DND-41 (cell line): ENCODE measurements at regions not wholly inside any gene's neighbourhood (a gene's known extent, or its start where the extent isn't known, plus 50 kb on each side); places are given as distances from the start of the nearest gene placed in this dataset.
A peak's percentile ranks its signal among the peaks of the same experiment; 100 is the strongest.

Experiments
- ATAC-seq: fragments of 200-7000 bp; cut with Tn5 transposase; 3 replicates; pipeline ENCODE4 v1.9.1; 2021; ENCODE audit warnings: low read depth; ENCODE audit not compliant: insufficient read depth
- DNase-seq: peaks from one replicate; pipeline ENCODE4 v3.0.0-alpha.2; 2020
- H2AFZ ChIP-seq: 2 replicates; pipeline ENCODE4 v1.6.0; 2012; ENCODE audit warnings: low read depth, low read length
- H3K27ac ChIP-seq: 2 replicates; pipeline ENCODE4 v1.5.1; 2012; ENCODE audit warnings: low read length, inconsistent platforms
- H3K27me3 ChIP-seq: fragments of 200-600 bp; sonication (generic); 2 replicates; pipeline ENCODE4 v1.6.0; 2012; ENCODE audit warnings: low read length, mild to moderate bottlenecking, inconsistent platforms; ENCODE audit not compliant: insufficient read depth, poor library complexity
- H3K36me3 ChIP-seq: 2 replicates; pipeline ENCODE4 v1.5.1; 2012; ENCODE audit warnings: low read length, inconsistent platforms; ENCODE audit not compliant: insufficient read depth
- H3K4me1 ChIP-seq: 2 replicates; pipeline ENCODE4 v1.5.1; 2012; ENCODE audit warnings: mild to moderate bottlenecking, low read length; ENCODE audit not compliant: insufficient read depth
- H3K4me2 ChIP-seq: 2 replicates; pipeline ENCODE4 v1.6.0; 2012; ENCODE audit warnings: mild to moderate bottlenecking, moderate library complexity, low read length, inconsistent platforms; ENCODE audit not compliant: insufficient read depth
- H3K4me3 ChIP-seq, 2 experiments: fragments of 200-600 bp in 1 of 2; shearing (Covaris generic) in 1 of 2; 2 replicates each; pipeline ENCODE4 v1.5.1; 2012 to 2016; ENCODE audit warnings: inconsistent platforms in 2 of 2, low read length in 2 of 2, mild to moderate bottlenecking in 2 of 2, low read depth in 1 of 2, moderate library complexity in 1 of 2
- H3K79me2 ChIP-seq: 2 replicates; pipeline ENCODE4 v1.6.0; 2012; ENCODE audit warnings: low read length, inconsistent platforms; ENCODE audit not compliant: insufficient read depth
- H3K9ac ChIP-seq: 2 replicates; pipeline ENCODE4 v1.6.0; 2012; ENCODE audit warnings: low read depth, mild to moderate bottlenecking, inconsistent platforms, low read length, moderate library complexity
- H3K9me3 ChIP-seq: 2 replicates; pipeline ENCODE4 v1.5.1; 2012; ENCODE audit warnings: low read length, moderate library complexity, mild to moderate bottlenecking, inconsistent platforms; ENCODE audit not compliant: insufficient read depth, severe bottlenecking
- H4K20me1 ChIP-seq: 2 replicates; pipeline ENCODE4 v1.6.0; 2012; ENCODE audit warnings: low read length; ENCODE audit not compliant: insufficient read depth
- CTCF ChIP-seq: IDR thresholded peaks from 2 replicates; pipeline ENCODE4 v1.5.1; 2012; ENCODE audit warnings: borderline replicate concordance, low read length, moderate library complexity, mild to moderate bottlenecking; ENCODE audit not compliant: poor library complexity, severe bottlenecking; ENCODE audit errors: extremely low read depth
- EZH2 ChIP-seq: IDR thresholded peaks from 3 replicates; pipeline ENCODE4 v1.6.1; 2012; ENCODE audit warnings: borderline replicate concordance, low read depth, mild to moderate bottlenecking, moderate library complexity, low read length, inconsistent platforms; ENCODE audit not compliant: severe bottlenecking

GRCh38 chr21:22120616-22121266 lies 1122.5 kb downstream of the NCAM2 start:
- no peaks in the 10 kb centered on the region for H3K4me1 ChIP-seq
- no peak overlapping the region for H3K4me3 ChIP-seq
- no peaks in the 10 kb centered on the region for H3K36me3 ChIP-seq
- no peak for ATAC-seq
- H4K20me1 ChIP-seq: no peaks in the 10 kb centered on the region
- no peaks in the 10 kb centered on the region for H3K79me2 ChIP-seq
- H3K4me2 ChIP-seq: no peak overlapping the region
- no peak overlapping the region for H3K9ac ChIP-seq
- TF ChIP-seq EZH2 (no peak), CTCF (peak; percentile 40)
- H2AFZ ChIP-seq: no peak overlapping the region
- no peak for DNase-seq
- no peak overlapping the region for H3K27ac ChIP-seq
- peaks cover 9% of the 10 kb centered on the region for H3K9me3 ChIP-seq
- no peaks in the 10 kb centered on the region for H3K27me3 ChIP-seq

GRCh38 chr21:22125581-22125980 lies 1127.4 kb downstream of the NCAM2 start:
- Histone ChIP-seq H3K27me3 (no peaks in the 10 kb centered on the region), H3K9ac (no peak overlapping the region), H4K20me1 (no peaks in the 10 kb centered on the region), H3K79me2 (no peaks in the 10 kb centered on the region), H3K4me1 (peaks cover 3% of the 10 kb centered on the region; the same call in 1 of the 2 replicates), H3K4me3 (no peak overlapping the region), H2AFZ (no peak overlapping the region), H3K36me3 (no peaks in the 10 kb centered on the region), H3K4me2 (no peak overlapping the region), H3K27ac (no peak overlapping the region), H3K9me3 (peaks cover 9% of the 10 kb centered on the region)
- DNase-seq (no peak), ATAC-seq (no peak)
- no peak for TF ChIP-seq CTCF
- TF ChIP-seq EZH2: no peak

- Histone ChIP-seq H4K20me1 (no peaks in the 10 kb centered on the region), H3K4me1 (peaks cover 3% of the 10 kb centered on the region; the same call in 1 of the 2 replicates), H3K27ac (no peak overlapping the region), H2AFZ (no peak overlapping the region), H3K79me2 (no peaks in the 10 kb centered on the region), H3K9ac (no peak overlapping the region), H3K4me2 (no peak overlapping the region), H3K4me3 (no peak overlapping the region), H3K27me3 (no peaks in the 10 kb centered on the region), H3K9me3 (peaks cover 1% of the 10 kb centered on the region), H3K36me3 (no peaks in the 10 kb centered on the region)
- TF ChIP-seq EZH2 (no peak), CTCF (no peak)
- no peak for DNase-seq
- no peak for ATAC-seq
These were observed 1130.5 kb downstream of the NCAM2 start for GRCh38 chr21:22128671-22129070.
